Activated CD8-positive, alpha-beta T cell treated with anti-CD3 and anti-CD28 coated beads for 36 hours (primary cell): ENCODE measurements at regions not wholly inside any gene's neighbourhood (a gene's known extent, or its start where the extent isn't known, plus 50 kb on each side); places are given as distances from the start of the nearest gene placed in this dataset.

Experiments used
- ATAC-seq: fragments of 200-7000 bp; cut with Tn5 transposase; one replicate; pipeline ENCODE4 v1.10.0; 2021; ENCODE audit warnings: mild to moderate bottlenecking, moderate library complexity
- CTCF ChIA-PET: fragments of 350-600 bp; sonication (Branson Sonifier 250); formaldehyde crosslinking; loops from one replicate; lab custom pipeline; 2021; ENCODE audit warnings: antibody characterized with exemption; lab: Charles Lee
- POLR2A ChIA-PET: fragments of 350-600 bp; sonication (Branson Sonifier 250); formaldehyde crosslinking; loops from one replicate; lab custom pipeline; 2021; ENCODE audit warnings: antibody characterized with exemption; lab: Charles Lee
- DNase-seq: peaks from one replicate; pipeline ENCODE4 v3.0.0-alpha.2; 2020
- H3K27ac Mint-ChIP-seq: one replicate; pipeline ENCODE4 v1.8.0; 2021; ENCODE audit warnings: mild to moderate bottlenecking, mixed read lengths
- H3K27me3 Mint-ChIP-seq: one replicate; pipeline ENCODE4 v1.8.0; 2021; ENCODE audit warnings: mixed read lengths
- H3K36me3 Mint-ChIP-seq: one replicate; pipeline ENCODE4 v1.8.0; 2021; ENCODE audit warnings: low read depth, mixed read lengths
- H3K4me1 Mint-ChIP-seq: one replicate; pipeline ENCODE4 v1.8.0; 2021; ENCODE audit warnings: low read depth, mixed read lengths
- H3K4me3 Mint-ChIP-seq: one replicate; pipeline ENCODE4 v1.8.0; 2021; ENCODE audit warnings: mild to moderate bottlenecking, moderate library complexity, mixed read lengths
- H3K9me3 Mint-ChIP-seq: one replicate; pipeline ENCODE4 v1.8.0; 2021; ENCODE audit warnings: mixed read lengths
- intact Hi-C: fragments of 100-400 bp; cut with micrococcal nuclease; formaldehyde crosslinking; loops from one replicate; pipeline ENCODE4 v1.10.0; 2022
- TF ChIP-seq, protein P1 (sequence below): fragments of 200-600 bp; IDR thresholded peaks from one replicate; pipeline ENCODE4 v1.8.0; 2022; ENCODE audit warnings: antibody characterized with exemption, mild to moderate bottlenecking

DNA sequence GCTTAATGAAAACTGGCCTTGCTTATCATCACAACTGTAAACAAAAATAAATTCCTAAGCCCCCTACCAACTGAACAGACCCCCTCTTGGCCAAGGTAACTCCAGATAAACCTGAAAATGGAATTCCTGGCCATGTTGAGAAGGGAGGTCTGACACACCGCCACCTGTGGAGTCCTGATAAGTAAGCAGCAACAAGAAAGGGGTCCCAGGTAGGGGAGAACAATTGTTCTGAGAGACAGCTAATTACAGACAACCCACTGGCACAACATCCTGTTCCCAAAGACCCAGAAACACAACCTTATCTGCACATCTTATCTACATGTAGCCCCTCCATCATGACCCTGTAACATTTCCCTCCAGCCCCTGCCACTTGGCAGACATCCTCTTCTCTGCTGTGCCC lies 91.2 kb upstream of the TNR start:
- ATAC-seq (no peak), DNase-seq (no peak)
- no peak overlapping the region for H3K4me3 Mint-ChIP-seq
- TF ChIP-seq, protein P1, sequence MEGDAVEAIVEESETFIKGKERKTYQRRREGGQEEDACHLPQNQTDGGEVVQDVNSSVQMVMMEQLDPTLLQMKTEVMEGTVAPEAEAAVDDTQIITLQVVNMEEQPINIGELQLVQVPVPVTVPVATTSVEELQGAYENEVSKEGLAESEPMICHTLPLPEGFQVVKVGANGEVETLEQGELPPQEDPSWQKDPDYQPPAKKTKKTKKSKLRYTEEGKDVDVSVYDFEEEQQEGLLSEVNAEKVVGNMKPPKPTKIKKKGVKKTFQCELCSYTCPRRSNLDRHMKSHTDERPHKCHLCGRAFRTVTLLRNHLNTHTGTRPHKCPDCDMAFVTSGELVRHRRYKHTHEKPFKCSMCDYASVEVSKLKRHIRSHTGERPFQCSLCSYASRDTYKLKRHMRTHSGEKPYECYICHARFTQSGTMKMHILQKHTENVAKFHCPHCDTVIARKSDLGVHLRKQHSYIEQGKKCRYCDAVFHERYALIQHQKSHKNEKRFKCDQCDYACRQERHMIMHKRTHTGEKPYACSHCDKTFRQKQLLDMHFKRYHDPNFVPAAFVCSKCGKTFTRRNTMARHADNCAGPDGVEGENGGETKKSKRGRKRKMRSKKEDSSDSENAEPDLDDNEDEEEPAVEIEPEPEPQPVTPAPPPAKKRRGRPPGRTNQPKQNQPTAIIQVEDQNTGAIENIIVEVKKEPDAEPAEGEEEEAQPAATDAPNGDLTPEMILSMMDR = no peak
- H3K36me3 Mint-ChIP-seq = no peaks in the 10 kb centered on the region
- ChIA-PET POLR2A (no interaction called here), CTCF (no interaction called here)
- no peaks in the 10 kb centered on the region for H3K4me1 Mint-ChIP-seq
- no peak overlapping the region for H3K27ac Mint-ChIP-seq
- intact Hi-C loops = no loop called here
- H3K27me3 Mint-ChIP-seq = peaks cover 4% of the 10 kb centered on the region
- peaks cover 2% of the 10 kb centered on the region for H3K9me3 Mint-ChIP-seq

DNA sequence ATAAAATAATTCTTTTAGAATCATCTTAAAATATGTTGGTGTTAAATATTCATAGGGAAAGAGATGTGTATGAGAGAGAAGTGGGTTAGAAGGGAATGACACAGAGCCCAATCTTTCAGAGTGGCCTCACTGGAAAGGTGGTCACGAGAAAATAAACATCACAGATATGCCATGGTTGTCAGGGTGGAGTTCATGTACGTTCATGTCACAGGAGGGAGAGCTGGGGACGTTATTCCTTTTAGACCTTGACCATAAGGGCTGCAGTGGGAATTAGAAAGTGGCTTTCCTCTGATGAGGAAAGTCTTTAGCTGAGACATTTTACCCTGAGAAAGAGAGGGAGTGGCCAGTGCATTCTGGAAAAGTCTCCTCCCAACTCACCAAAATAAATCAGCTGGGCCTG lies 90.6 kb upstream of the TNR start:
- H3K27me3 Mint-ChIP-seq = peaks cover 5% of the 10 kb centered on the region
- CTCF ChIA-PET = no interaction called here

DNA sequence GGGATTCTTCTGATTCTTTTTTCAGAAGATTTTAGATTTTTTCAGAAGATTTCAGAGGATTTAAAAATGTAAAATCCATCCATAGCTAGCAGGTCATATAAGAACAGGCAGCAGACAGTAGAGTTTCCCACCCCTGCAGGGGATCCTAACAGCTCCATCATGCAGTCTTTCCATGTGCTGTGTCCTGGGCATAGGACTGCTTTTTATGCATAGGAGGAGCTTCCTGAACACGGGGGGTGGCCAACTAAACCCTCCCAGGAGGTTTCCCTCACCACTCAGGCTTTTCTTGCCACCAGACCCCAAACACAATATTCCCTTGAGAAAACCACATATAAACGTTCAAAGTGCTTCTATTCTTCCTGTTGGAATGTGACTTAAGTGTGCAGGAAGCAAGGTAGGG lies 90.1 kb upstream of the TNR start:
- Mint-ChIP-seq H3K36me3 (no peaks in the 10 kb centered on the region), H3K27ac (no peak overlapping the region), H3K4me3 (no peak overlapping the region), H3K9me3 (peaks cover 2% of the 10 kb centered on the region), H3K27me3 (peaks cover 5% of the 10 kb centered on the region), H3K4me1 (no peaks in the 10 kb centered on the region)
- intact Hi-C loops = no loop called here
- TF ChIP-seq, protein P1 = no peak
- CTCF ChIA-PET = no interaction called here
- ATAC-seq (no peak), DNase-seq (no peak)
- POLR2A ChIA-PET = no interaction called here

More for the DNA sequence above, 90.6 kb upstream of the TNR start:
- POLR2A ChIA-PET = interaction anchor here (0.6 kb wide), 1 partner anchor 1772 kb away, joined by 3 read pairs; no protein-coding TSS in a partner anchor
- ATAC-seq (no peak), DNase-seq (no peak)
- H3K36me3 Mint-ChIP-seq = no peaks in the 10 kb centered on the region
- H3K9me3 Mint-ChIP-seq = peaks cover 2% of the 10 kb centered on the region
- TF ChIP-seq, protein P1 = no peak
- intact Hi-C loops = no loop called here
- no peaks in the 10 kb centered on the region for H3K4me1 Mint-ChIP-seq
- no peak overlapping the region for H3K4me3 Mint-ChIP-seq
- no peak overlapping the region for H3K27ac Mint-ChIP-seq

DNA sequence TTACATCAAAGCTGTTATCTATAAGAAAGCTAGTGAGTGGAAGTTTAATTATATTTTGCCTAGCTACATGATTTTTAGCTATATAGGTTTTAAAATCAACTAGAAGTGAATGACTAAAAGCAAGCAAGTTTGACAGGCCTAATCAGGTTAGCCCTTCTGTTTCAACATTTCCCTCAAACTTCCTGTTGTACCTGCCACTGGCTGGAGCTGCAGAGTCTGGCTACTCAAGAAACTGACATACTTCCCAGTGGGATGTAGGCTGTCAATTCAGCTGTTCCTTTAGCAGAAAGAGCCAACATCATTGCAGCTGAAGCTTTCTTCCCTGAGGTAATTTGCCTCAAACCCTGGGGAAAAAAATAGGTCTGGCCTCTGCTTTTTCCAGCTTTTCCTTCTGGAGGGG lies 87.1 kb upstream of the TNR start:
- POLR2A ChIA-PET = no interaction called here
- DNase-seq (no peak), ATAC-seq (no peak)
- Mint-ChIP-seq H3K27ac (no peak overlapping the region), H3K4me3 (no peak overlapping the region), H3K36me3 (no peaks in the 10 kb centered on the region), H3K4me1 (no peaks in the 10 kb centered on the region), H3K27me3 (peaks cover 7% of the 10 kb centered on the region), H3K9me3 (peaks cover 2% of the 10 kb centered on the region)
- intact Hi-C loops = no loop called here
- TF ChIP-seq, protein P1 = no peak
- CTCF ChIA-PET = no interaction called here

DNA sequence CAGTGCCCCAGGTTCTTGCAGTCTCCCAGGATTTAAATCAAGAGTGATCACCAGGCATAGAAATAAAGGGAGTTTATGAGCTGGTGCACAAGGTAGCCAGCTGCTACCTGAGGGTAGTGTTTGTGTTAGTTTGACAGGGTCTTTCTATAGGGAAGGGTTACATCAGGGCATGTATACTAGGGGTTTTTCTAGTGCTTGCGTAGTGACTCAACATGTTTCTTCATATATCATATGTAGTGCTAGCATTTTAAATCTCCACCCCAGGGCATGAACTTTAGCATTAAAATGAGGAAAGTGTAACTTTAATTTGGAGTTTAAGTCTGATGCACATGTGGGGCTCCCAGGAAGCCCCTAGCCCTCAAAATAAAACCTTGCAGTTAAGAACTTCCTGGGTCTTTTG lies 86.5 kb upstream of the TNR start:
- Mint-ChIP-seq H3K36me3 (no peaks in the 10 kb centered on the region), H3K4me1 (no peaks in the 10 kb centered on the region), H3K9me3 (peaks cover 2% of the 10 kb centered on the region), H3K4me3 (no peak overlapping the region), H3K27me3 (peaks cover 7% of the 10 kb centered on the region), H3K27ac (no peak overlapping the region)
- intact Hi-C loops = no loop called here
- ATAC-seq (no peak), DNase-seq (no peak)
- CTCF ChIA-PET = no interaction called here
- TF ChIP-seq, protein P1 = no peak
- POLR2A ChIA-PET = no interaction called here
